ENCODE measurements at regions not wholly inside any gene's neighbourhood (a gene's known extent, or its start where the extent isn't known, plus 50 kb on each side); places are given as distances from the start of the nearest gene placed in this dataset.

DNA sequence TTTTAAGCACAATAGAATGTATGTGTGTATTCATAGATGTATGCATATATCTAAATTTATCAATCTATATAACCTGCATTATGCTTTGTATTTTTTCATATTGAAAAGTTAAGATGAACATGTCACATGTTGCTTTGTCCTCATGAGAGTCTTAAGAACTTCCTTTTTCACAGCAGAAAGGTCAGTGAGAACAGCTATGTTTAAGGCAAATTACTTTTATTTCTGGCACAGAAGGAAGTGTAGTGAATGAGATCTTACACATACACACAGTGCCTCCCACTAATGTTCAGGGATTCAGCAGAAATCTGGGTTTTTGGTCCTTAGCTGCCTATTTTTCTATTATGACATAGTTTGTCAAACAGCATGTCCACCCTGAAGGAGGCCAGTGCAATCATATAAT is 134.8 kb downstream of the TMEM26 start:
- peaks cover 42% of the 10 kb centered on the region for H3K4me1 ChIP-seq (ENCODE audit: insufficient read depth, low read length, poor library complexity, severe bottlenecking)
- BruUV-seq (replicated peaks), result no TSS peak
- H3K9me3 ChIP-seq (ENCODE audit: low read depth, low read length, poor library complexity, severe bottlenecking), result no peaks in the 10 kb centered on the region
- ChIA-PET POLR2A (ENCODE audit: low non-redundant PET) (no interaction called here), CTCF (no interaction called here)
- H3K27me3 ChIP-seq (replicated peaks; ENCODE audit: insufficient read depth, low read depth, low read length, poor library complexity), result no peaks in the 10 kb centered on the region
- TF ChIP-seq, protein P1, sequence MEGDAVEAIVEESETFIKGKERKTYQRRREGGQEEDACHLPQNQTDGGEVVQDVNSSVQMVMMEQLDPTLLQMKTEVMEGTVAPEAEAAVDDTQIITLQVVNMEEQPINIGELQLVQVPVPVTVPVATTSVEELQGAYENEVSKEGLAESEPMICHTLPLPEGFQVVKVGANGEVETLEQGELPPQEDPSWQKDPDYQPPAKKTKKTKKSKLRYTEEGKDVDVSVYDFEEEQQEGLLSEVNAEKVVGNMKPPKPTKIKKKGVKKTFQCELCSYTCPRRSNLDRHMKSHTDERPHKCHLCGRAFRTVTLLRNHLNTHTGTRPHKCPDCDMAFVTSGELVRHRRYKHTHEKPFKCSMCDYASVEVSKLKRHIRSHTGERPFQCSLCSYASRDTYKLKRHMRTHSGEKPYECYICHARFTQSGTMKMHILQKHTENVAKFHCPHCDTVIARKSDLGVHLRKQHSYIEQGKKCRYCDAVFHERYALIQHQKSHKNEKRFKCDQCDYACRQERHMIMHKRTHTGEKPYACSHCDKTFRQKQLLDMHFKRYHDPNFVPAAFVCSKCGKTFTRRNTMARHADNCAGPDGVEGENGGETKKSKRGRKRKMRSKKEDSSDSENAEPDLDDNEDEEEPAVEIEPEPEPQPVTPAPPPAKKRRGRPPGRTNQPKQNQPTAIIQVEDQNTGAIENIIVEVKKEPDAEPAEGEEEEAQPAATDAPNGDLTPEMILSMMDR (conservative IDR thresholded peaks at IDR 0.05; ENCODE audit: low read depth, low read length), result no peak
- no peak for TF ChIP-seq EZH2 (IDR thresholded peaks at IDR 0.05; ENCODE audit: borderline replicate concordance, low read depth, low read length, poor library complexity, severe bottlenecking)
- DNase-seq (ENCODE audit: low spot score), result no peak
- intact Hi-C loops (cut with micrococcal nuclease; ENCODE audit: unreplicated experiment), result no loop called here
- H3K4me3 ChIP-seq (ENCODE audit: low read depth, low read length, poor library complexity, severe bottlenecking), result no peak overlapping the region
- no peak overlapping the region for H3K27ac ChIP-seq (ENCODE audit: low read depth, low read length, poor library complexity, severe bottlenecking)
- no peaks in the 10 kb centered on the region for H3K36me3 ChIP-seq (ENCODE audit: insufficient read depth, low read length, poor library complexity, severe bottlenecking)

DNA sequence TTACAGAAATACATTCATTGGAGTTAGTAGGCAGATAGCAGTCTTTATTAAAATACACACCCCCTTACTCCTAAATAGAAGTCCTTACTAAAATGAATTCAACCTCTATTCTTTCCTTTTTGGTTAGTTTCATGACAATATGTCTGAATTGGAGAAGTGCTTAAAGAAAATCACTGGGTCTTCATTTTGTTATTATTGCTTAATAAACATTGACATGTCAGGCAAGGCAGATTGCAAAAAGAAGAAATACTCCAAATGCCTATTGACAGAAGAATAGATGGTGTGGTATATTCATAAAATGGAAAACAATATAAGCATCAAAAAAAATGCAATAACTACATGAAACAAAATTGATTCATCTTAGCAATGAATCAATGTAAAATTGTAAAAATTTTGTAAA is 135.5 kb downstream of the TMEM26 start:
- H3K27me3 ChIP-seq (replicated peaks; ENCODE audit: insufficient read depth, low read depth, low read length, poor library complexity), result no peaks in the 10 kb centered on the region
- H3K4me3 ChIP-seq (ENCODE audit: low read depth, low read length, poor library complexity, severe bottlenecking), result no peak overlapping the region
- no peak for TF ChIP-seq EZH2 (IDR thresholded peaks at IDR 0.05; ENCODE audit: borderline replicate concordance, low read depth, low read length, poor library complexity, severe bottlenecking)
- TF ChIP-seq, protein P1 (conservative IDR thresholded peaks at IDR 0.05; ENCODE audit: low read depth, low read length), result no peak
- BruUV-seq (replicated peaks), result no TSS peak
- H3K9me3 ChIP-seq (ENCODE audit: low read depth, low read length, poor library complexity, severe bottlenecking), result no peaks in the 10 kb centered on the region
- intact Hi-C loops (cut with micrococcal nuclease; ENCODE audit: unreplicated experiment), result no loop called here
- no peak overlapping the region for H3K27ac ChIP-seq (ENCODE audit: low read depth, low read length, poor library complexity, severe bottlenecking)
- peaks cover 39% of the 10 kb centered on the region for H3K4me1 ChIP-seq (ENCODE audit: insufficient read depth, low read length, poor library complexity, severe bottlenecking)
- no peaks in the 10 kb centered on the region for H3K36me3 ChIP-seq (ENCODE audit: insufficient read depth, low read length, poor library complexity, severe bottlenecking)
- no peak for DNase-seq (ENCODE audit: low spot score)
- CTCF ChIA-PET, result no interaction called here
- POLR2A ChIA-PET (ENCODE audit: low non-redundant PET), result no interaction called here

DNA sequence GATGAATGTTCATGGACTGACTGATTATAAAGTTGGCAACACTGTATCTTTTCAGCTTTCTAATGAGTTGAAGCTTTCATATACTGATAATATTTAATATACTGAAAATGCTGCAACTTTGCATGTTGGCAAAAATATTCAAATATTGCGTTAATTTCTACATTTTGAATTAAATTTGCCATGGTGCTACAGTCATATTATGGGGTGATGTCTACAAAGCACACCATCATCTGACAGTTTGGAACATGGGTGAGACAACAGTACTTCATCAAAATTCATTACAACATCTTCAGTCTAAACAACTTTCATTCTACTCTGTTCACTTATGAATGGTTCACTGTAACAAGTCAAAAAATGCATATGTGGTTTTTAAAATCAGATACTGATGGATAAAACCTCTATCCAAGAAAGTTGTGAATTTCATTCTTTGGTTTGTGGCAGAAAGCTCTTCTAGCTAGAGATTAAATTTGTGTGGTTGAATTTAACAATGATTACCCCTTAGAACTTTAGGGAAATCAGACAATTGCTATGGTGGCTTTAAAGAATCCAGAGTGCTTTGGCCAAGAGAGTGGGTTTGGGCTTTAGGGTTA is 136.4 kb downstream of the TMEM26 start:
- TF ChIP-seq, protein P1 (conservative IDR thresholded peaks at IDR 0.05; ENCODE audit: low read depth, low read length), result no peak
- TF ChIP-seq EZH2 (IDR thresholded peaks at IDR 0.05; ENCODE audit: borderline replicate concordance, low read depth, low read length, poor library complexity, severe bottlenecking), result no peak
- intact Hi-C loops (cut with micrococcal nuclease; ENCODE audit: unreplicated experiment), result no loop called here
- Histone ChIP-seq H3K9me3 (ENCODE audit: low read depth, low read length, poor library complexity, severe bottlenecking) (peaks cover 5% of the 10 kb centered on the region), H3K36me3 (ENCODE audit: insufficient read depth, low read length, poor library complexity, severe bottlenecking) (no peaks in the 10 kb centered on the region), H3K27ac (ENCODE audit: low read depth, low read length, poor library complexity, severe bottlenecking) (no peak overlapping the region), H3K27me3 (replicated peaks; ENCODE audit: insufficient read depth, low read depth, low read length, poor library complexity) (peaks cover 3% of the 10 kb centered on the region), H3K4me1 (ENCODE audit: insufficient read depth, low read length, poor library complexity, severe bottlenecking) (peaks cover 32% of the 10 kb centered on the region), H3K4me3 (ENCODE audit: low read depth, low read length, poor library complexity, severe bottlenecking) (no peak overlapping the region)
- no TSS peak for BruUV-seq (replicated peaks)
- ChIA-PET POLR2A (ENCODE audit: low non-redundant PET) (no interaction called here), CTCF (no interaction called here)
- DNase-seq (ENCODE audit: low spot score), result no peak
